Thymus (tissue), 11 donors: ENCODE measurements at regions not wholly inside any gene's neighbourhood (a gene's known extent, or its start where the extent isn't known, plus 50 kb on each side); places are given as distances from the start of the nearest gene placed in this dataset.

Experiments used
- DNase-seq, 9 donors: peaks; one replicate each; pipeline ENCODE4 v3.0.0-alpha.2; 2013; ENCODE audit warnings: low spot score in 9 of 9, low read depth in 6 of 9, missing footprints in 1 of 9
- H3K27ac ChIP-seq, 2 donors: one replicate each; pipeline ENCODE4 v1.5.1; 2013; ENCODE audit warnings: control low read depth in 1 of 2, low read depth in 1 of 2, low read length in 1 of 2, mild to moderate bottlenecking in 1 of 2, moderate library complexity in 1 of 2
- H3K27me3 ChIP-seq, 2 donors: one replicate each; pipeline ENCODE4 v1.5.1; 2013; ENCODE audit warnings: low read length in 1 of 2; ENCODE audit not compliant: control insufficient read depth in 2 of 2, insufficient read depth in 1 of 2
- H3K36me3 ChIP-seq, 2 donors: one replicate each; pipeline ENCODE4 v1.5.1; 2013; ENCODE audit warnings: low read length in 1 of 2, mild to moderate bottlenecking in 1 of 2, moderate library complexity in 1 of 2; ENCODE audit not compliant: control insufficient read depth in 2 of 2, insufficient read depth in 2 of 2
- H3K4me1 ChIP-seq, 2 donors: one replicate each; pipeline ENCODE4 v1.5.1; 2013; ENCODE audit warnings: low read length in 2 of 2; ENCODE audit not compliant: control insufficient read depth in 2 of 2, insufficient read depth in 2 of 2
- H3K4me3 ChIP-seq, 2 donors: one replicate each; pipeline ENCODE4 v1.5.1; 2013; ENCODE audit warnings: low read length in 2 of 2, control low read depth in 1 of 2, mild to moderate bottlenecking in 1 of 2
- H3K9me3 ChIP-seq, 2 donors: one replicate each; pipeline ENCODE4 v1.5.1; 2013; ENCODE audit warnings: low read length in 1 of 2, mild to moderate bottlenecking in 1 of 2; ENCODE audit not compliant: control insufficient read depth in 2 of 2, insufficient read depth in 1 of 2
- WGBS: extraction: QIAGEN DNeasy Blood & Tissue Kit; methylation state at CpG from one replicate; pipeline ENCODE4 v1.1.7; 2013; 5-methylcytosine and 5-hydroxymethylcytosine counted together
- donor health status: healthy.

- no peak overlapping the region for H3K27ac ChIP-seq
- 60% methylated on average over 30 of the region's 30 CpGs for WGBS
- DNase-seq, result no peak
- peaks cover 0 to 4% of the 10 kb centered on the region in 2 donors for H3K9me3 ChIP-seq
- H3K27me3 ChIP-seq, result peaks cover 3 to 65% of the 10 kb centered on the region in 2 donors
- H3K4me3 ChIP-seq, result no peak overlapping the region
- peaks cover 0 to 15% of the 10 kb centered on the region in 2 donors for H3K4me1 ChIP-seq
- no peaks in the 10 kb centered on the region for H3K36me3 ChIP-seq
These were observed 108.9 kb downstream of the CRYAA start for GRCh38 chr21:43277481-43278351.

GRCh38 chr21:43276811-43277210 lies 108.0 kb downstream of the CRYAA start:
- no peak overlapping the region for H3K27ac ChIP-seq
- peaks cover 3 to 69% of the 10 kb centered on the region in 2 donors for H3K27me3 ChIP-seq
- no peak for DNase-seq
- peaks cover 0 to 15% of the 10 kb centered on the region in 2 donors for H3K4me1 ChIP-seq
- 74% methylated on average over 16 of the region's 16 CpGs for WGBS
- no peaks in the 10 kb centered on the region for H3K36me3 ChIP-seq
- H3K4me3 ChIP-seq, result no peak overlapping the region
- H3K9me3 ChIP-seq, result peaks cover 0 to 4% of the 10 kb centered on the region in 2 donors

GRCh38 chr21:43275421-43276211 lies 106.8 kb downstream of the CRYAA start:
- H3K4me1 ChIP-seq, result peaks cover 0 to 8% of the 10 kb centered on the region in 2 donors
- H3K9me3 ChIP-seq, result peaks cover 0 to 4% of the 10 kb centered on the region in 2 donors
- no peak for DNase-seq
- H3K36me3 ChIP-seq, result no peaks in the 10 kb centered on the region
- H3K4me3 ChIP-seq, result no peak overlapping the region
- no peak overlapping the region for H3K27ac ChIP-seq
- 47% methylated on average over 6 of the region's 6 CpGs for WGBS
- peaks cover 3 to 69% of the 10 kb centered on the region in 2 donors for H3K27me3 ChIP-seq

- H3K27me3 ChIP-seq, result peaks cover 3 to 69% of the 10 kb centered on the region in 2 donors
- peaks cover 0 to 4% of the 10 kb centered on the region in 2 donors for H3K9me3 ChIP-seq
- WGBS, result 83% methylated on average over 6 of the region's 6 CpGs
- no peak for DNase-seq
- H3K4me1 ChIP-seq, result peaks cover 0 to 8% of the 10 kb centered on the region in 2 donors
- H3K27ac ChIP-seq, result no peak overlapping the region
- no peaks in the 10 kb centered on the region for H3K36me3 ChIP-seq
- no peak overlapping the region for H3K4me3 ChIP-seq
These were observed 106.1 kb downstream of the CRYAA start for GRCh38 chr21:43274946-43275310.

- peaks cover 0 to 4% of the 10 kb centered on the region in 2 donors for H3K9me3 ChIP-seq
- DNase-seq, result no peak
- H3K27me3 ChIP-seq, result peaks cover 3 to 66% of the 10 kb centered on the region in 2 donors
- peaks cover 0 to 8% of the 10 kb centered on the region in 2 donors for H3K4me1 ChIP-seq
- no peak overlapping the region for H3K4me3 ChIP-seq
- no peak overlapping the region for H3K27ac ChIP-seq
- H3K36me3 ChIP-seq, result no peaks in the 10 kb centered on the region
- 93% methylated on average over 21 of the region's 21 CpGs for WGBS
These were observed 105.5 kb downstream of the CRYAA start for GRCh38 chr21:43274022-43274945.

- H3K27me3 ChIP-seq, result peaks cover 3 to 59% of the 10 kb centered on the region in 2 donors
These were observed 104.9 kb downstream of the CRYAA start for GRCh38 chr21:43273708-43274021.

GRCh38 chr21:43273016-43273707 lies 104.4 kb downstream of the CRYAA start:
- Histone ChIP-seq H3K36me3 (no peaks in the 10 kb centered on the region), H3K27me3 (peaks cover 3 to 54% of the 10 kb centered on the region in 2 donors), H3K27ac (no peak overlapping the region), H3K9me3 (no peaks in the 10 kb centered on the region), H3K4me3 (no peak overlapping the region), H3K4me1 (peaks cover 0 to 8% of the 10 kb centered on the region in 2 donors)
- DNase-seq, result no peak
- 87% methylated on average over 22 of the region's 22 CpGs for WGBS

More at GRCh38 chr21:43273708-43274021, 104.9 kb downstream of the CRYAA start:
- no peaks in the 10 kb centered on the region for H3K36me3 ChIP-seq
- H3K4me1 ChIP-seq, result peaks cover 0 to 8% of the 10 kb centered on the region in 2 donors
- H3K9me3 ChIP-seq, result no peaks in the 10 kb centered on the region
- no peak overlapping the region for H3K4me3 ChIP-seq
- 75% methylated on average over 9 of the region's 9 CpGs for WGBS
- no peak overlapping the region for H3K27ac ChIP-seq
- no peak for DNase-seq

GRCh38 chr21:43272591-43272990 lies 103.8 kb downstream of the CRYAA start:
- H3K4me3 ChIP-seq, result no peak overlapping the region
- H3K27ac ChIP-seq, result no peak overlapping the region
- peaks cover 0 to 8% of the 10 kb centered on the region in 2 donors for H3K4me1 ChIP-seq
- no peak for DNase-seq
- 89% methylated on average over 8 of the region's 8 CpGs for WGBS
- peaks cover 3 to 49% of the 10 kb centered on the region in 2 donors for H3K27me3 ChIP-seq
- no peaks in the 10 kb centered on the region for H3K36me3 ChIP-seq
- no peaks in the 10 kb centered on the region for H3K9me3 ChIP-seq
